ENCODE measurements at regions not wholly inside any gene's neighbourhood (a gene's known extent, or its start where the extent isn't known, plus 50 kb on each side); places are given as distances from the start of the nearest gene placed in this dataset.

DNA sequence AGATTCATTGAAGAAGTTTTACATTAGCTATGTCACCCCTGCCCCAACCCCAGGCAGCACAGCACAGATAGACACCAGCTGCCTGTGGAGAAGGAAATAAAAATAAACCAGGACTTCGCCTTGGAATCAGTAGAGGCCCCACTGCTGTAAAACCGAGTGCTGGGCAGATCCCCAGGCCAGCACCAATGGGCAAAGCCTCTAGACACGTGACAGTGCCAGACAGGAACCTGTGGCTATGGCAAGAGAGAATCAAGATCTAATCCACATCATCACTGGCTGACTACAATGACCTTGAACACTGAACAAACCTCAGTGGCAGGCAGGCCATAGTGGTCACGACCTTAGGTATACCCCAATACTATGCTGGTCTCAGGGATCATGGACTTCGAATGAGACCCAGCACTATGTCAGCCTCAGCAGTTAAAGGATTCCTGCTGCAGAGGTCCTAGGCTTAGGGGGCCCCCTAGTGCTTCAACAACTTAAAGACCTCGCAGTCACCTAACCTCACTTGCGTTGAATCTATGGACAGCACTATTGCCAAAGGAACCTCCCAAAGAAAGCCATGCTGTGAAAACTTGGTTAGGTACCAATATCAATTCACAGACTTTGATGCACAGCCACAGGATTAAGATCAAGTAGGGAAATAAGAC, 2118.6 kb upstream of the C9orf72 start:
- Histone ChIP-seq H3K27me3 (replicated peaks in 1 of 2; ENCODE audit: control insufficient read depth in 2 of 2, insufficient read depth in 2 of 2, low read length in 1 of 2) (no peaks in the 10 kb centered on the region), H3K4me2 (ENCODE audit: control insufficient read depth, insufficient read depth) (no peak overlapping the region), H3K79me2 (ENCODE audit: control insufficient read depth, insufficient read depth, low read length) (no peaks in the 10 kb centered on the region), H3K27ac (ENCODE audit: control insufficient read depth, insufficient read depth) (no peak overlapping the region), H3K4me3 (no peak overlapping the region), H2AFZ (ENCODE audit: control insufficient read depth, low read depth, low read length) (no peak overlapping the region), H3K36me3 (ENCODE audit: control insufficient read depth in 2 of 2, insufficient read depth in 2 of 2, low read length in 1 of 2) (no peaks in the 10 kb centered on the region), H3K9me3 (replicated peaks; ENCODE audit: control insufficient read depth, insufficient read depth, low read length) (no peaks in the 10 kb centered on the region), H3K4me1 (ENCODE audit: control insufficient read depth, insufficient read depth, low read length) (no peaks in the 10 kb centered on the region), H4K20me1 (ENCODE audit: control insufficient read depth, insufficient read depth) (no peaks in the 10 kb centered on the region), H3K9ac (ENCODE audit: control insufficient read depth, insufficient read depth, low read length) (no peak overlapping the region)
- ChIA-PET RAD21 (ENCODE audit: unreplicated experiment) (no interaction called here), CTCF (interaction anchor here (1.3 to 1.9 kb wide), 3 partner anchors 27 to 918 kb away, joined by 3 to 4 read pairs (median 4); no protein-coding TSS in a partner anchor), SMC1A (ENCODE audit: uncharacterized antibody, unreplicated experiment) (interaction anchor here (0.7 kb wide), 1 partner anchor 10 kb away, joined by 3 read pairs; no protein-coding TSS in a partner anchor), POLR2A (no interaction called here)
- in situ Hi-C loops (cut with MboI): loop anchor here (10.0 kb wide), 1 partner anchor 917 kb away; no protein-coding TSS in a partner anchor
- intact Hi-C loops (cut with micrococcal nuclease; ENCODE audit: unreplicated experiment): loop anchor here (5.0 kb wide), 1 partner anchor 740 kb away; no protein-coding TSS in a partner anchor
- ATAC-seq (peak; percentile 94), FAIRE-seq (no peak), DNase-seq (ENCODE audit: low read depth, low spot score) (no peak)
- TF ChIP-seq RAD21 (IDR thresholded peaks at IDR 0.05; ENCODE audit: insufficient read depth, low read depth, low read length): peak; percentile 42
- TF ChIP-seq, protein P1, sequence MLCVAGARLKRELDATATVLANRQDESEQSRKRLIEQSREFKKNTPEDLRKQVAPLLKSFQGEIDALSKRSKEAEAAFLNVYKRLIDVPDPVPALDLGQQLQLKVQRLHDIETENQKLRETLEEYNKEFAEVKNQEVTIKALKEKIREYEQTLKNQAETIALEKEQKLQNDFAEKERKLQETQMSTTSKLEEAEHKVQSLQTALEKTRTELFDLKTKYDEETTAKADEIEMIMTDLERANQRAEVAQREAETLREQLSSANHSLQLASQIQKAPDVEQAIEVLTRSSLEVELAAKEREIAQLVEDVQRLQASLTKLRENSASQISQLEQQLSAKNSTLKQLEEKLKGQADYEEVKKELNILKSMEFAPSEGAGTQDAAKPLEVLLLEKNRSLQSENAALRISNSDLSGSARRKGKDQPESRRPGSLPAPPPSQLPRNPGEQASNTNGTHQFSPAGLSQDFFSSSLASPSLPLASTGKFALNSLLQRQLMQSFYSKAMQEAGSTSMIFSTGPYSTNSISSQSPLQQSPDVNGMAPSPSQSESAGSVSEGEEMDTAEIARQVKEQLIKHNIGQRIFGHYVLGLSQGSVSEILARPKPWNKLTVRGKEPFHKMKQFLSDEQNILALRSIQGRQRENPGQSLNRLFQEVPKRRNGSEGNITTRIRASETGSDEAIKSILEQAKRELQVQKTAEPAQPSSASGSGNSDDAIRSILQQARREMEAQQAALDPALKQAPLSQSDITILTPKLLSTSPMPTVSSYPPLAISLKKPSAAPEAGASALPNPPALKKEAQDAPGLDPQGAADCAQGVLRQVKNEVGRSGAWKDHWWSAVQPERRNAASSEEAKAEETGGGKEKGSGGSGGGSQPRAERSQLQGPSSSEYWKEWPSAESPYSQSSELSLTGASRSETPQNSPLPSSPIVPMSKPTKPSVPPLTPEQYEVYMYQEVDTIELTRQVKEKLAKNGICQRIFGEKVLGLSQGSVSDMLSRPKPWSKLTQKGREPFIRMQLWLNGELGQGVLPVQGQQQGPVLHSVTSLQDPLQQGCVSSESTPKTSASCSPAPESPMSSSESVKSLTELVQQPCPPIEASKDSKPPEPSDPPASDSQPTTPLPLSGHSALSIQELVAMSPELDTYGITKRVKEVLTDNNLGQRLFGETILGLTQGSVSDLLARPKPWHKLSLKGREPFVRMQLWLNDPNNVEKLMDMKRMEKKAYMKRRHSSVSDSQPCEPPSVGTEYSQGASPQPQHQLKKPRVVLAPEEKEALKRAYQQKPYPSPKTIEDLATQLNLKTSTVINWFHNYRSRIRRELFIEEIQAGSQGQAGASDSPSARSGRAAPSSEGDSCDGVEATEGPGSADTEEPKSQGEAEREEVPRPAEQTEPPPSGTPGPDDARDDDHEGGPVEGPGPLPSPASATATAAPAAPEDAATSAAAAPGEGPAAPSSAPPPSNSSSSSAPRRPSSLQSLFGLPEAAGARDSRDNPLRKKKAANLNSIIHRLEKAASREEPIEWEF (IDR thresholded peaks at IDR 0.05; ENCODE audit: insufficient replicate concordance, low read depth, low read length): no peak
- TF ChIP-seq PAX8 (IDR thresholded peaks at IDR 0.05): no peak
- TF ChIP-seq ZNF217 (IDR thresholded peaks at IDR 0.05): no peak
- no peak for TF ChIP-seq RFX5 (IDR thresholded peaks at IDR 0.05; ENCODE audit: low read depth, low read length)
- TF ChIP-seq SREBF2 (IDR thresholded peaks at IDR 0.05; ENCODE audit: low read length): no peak
- TF ChIP-seq, protein P2, sequence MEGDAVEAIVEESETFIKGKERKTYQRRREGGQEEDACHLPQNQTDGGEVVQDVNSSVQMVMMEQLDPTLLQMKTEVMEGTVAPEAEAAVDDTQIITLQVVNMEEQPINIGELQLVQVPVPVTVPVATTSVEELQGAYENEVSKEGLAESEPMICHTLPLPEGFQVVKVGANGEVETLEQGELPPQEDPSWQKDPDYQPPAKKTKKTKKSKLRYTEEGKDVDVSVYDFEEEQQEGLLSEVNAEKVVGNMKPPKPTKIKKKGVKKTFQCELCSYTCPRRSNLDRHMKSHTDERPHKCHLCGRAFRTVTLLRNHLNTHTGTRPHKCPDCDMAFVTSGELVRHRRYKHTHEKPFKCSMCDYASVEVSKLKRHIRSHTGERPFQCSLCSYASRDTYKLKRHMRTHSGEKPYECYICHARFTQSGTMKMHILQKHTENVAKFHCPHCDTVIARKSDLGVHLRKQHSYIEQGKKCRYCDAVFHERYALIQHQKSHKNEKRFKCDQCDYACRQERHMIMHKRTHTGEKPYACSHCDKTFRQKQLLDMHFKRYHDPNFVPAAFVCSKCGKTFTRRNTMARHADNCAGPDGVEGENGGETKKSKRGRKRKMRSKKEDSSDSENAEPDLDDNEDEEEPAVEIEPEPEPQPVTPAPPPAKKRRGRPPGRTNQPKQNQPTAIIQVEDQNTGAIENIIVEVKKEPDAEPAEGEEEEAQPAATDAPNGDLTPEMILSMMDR (IDR thresholded peaks at IDR 0.05 in 2 of 3, conservative IDR thresholded peaks at IDR 0.05 in 1 of 3; ENCODE audit: control insufficient read depth in 2 of 3, extremely low read depth in 1 of 3, insufficient read depth in 1 of 3, low read depth in 3 of 3, low read length in 3 of 3): peak; percentile 14 to 46 (median 44); a peak in 3 of 6 replicates
- TF ChIP-seq CHD2 (IDR thresholded peaks at IDR 0.05; ENCODE audit: borderline replicate concordance, low read depth, low read length): no peak
- TF ChIP-seq ZNF24 (IDR thresholded peaks at IDR 0.05): no peak
- peak; percentile 8; the same call in 1 of the 2 replicates for TF ChIP-seq SMC3 (IDR thresholded peaks at IDR 0.05; ENCODE audit: borderline replicate concordance, low read length)
- no peak for TF ChIP-seq MEF2B (IDR thresholded peaks at IDR 0.05; ENCODE audit: partially characterized antibody, poor library complexity, severe bottlenecking)
- BruUV-seq (replicated peaks): no TSS peak
- WGBS (ENCODE audit: insufficient coverage, insufficient replicate concordance, low lambda C conversion rate, missing lambda C conversion rate): 4% methylated on average over 7 of the region's 7 CpGs
